H9 (cell line): ENCODE measurements at regions not wholly inside any gene's neighbourhood (a gene's known extent, or its start where the extent isn't known, plus 50 kb on each side); places are given as distances from the start of the nearest gene placed in this dataset.

ENCODE experiments used
- DNase-seq: peaks from one replicate; pipeline ENCODE4 v3.0.0-alpha.2; 2017
- H2AFZ ChIP-seq: one replicate; pipeline ENCODE4 v1.6.1; 2013; ENCODE audit warnings: mild to moderate bottlenecking, low read length, control low read depth, moderate library complexity
- H2AK5ac ChIP-seq: 2 replicates; pipeline ENCODE4 v1.6.1; 2013; ENCODE audit warnings: low read length, control low read depth, mixed read lengths; ENCODE audit not compliant: insufficient read length
- H2BK120ac ChIP-seq: one replicate; pipeline ENCODE4 v1.6.1; 2013; ENCODE audit warnings: low read depth, mild to moderate bottlenecking, low read length, control low read depth, inconsistent platforms; ENCODE audit not compliant: poor library complexity, severe bottlenecking
- H2BK12ac ChIP-seq: 2 replicates; pipeline ENCODE4 v1.6.1; 2013; ENCODE audit warnings: low read length, control low read depth, mixed read lengths, low read depth; ENCODE audit not compliant: insufficient read length
- H2BK15ac ChIP-seq: 2 replicates; pipeline ENCODE4 v1.6.1; 2013; ENCODE audit warnings: low read depth, low read length, control low read depth
- H2BK20ac ChIP-seq: one replicate; pipeline ENCODE4 v1.6.1; 2013; ENCODE audit warnings: low read depth, mild to moderate bottlenecking, low read length, control low read depth, inconsistent platforms; ENCODE audit not compliant: poor library complexity, severe bottlenecking
- H2BK5ac ChIP-seq: 2 replicates; pipeline ENCODE4 v1.6.1; 2013; ENCODE audit warnings: low read length, control low read depth, mixed read lengths; ENCODE audit not compliant: insufficient read length
- H3K14ac ChIP-seq: 2 replicates; pipeline ENCODE4 v1.6.1; 2013; ENCODE audit warnings: low read length, control low read depth; ENCODE audit not compliant: insufficient read depth
- H3K18ac ChIP-seq: 2 replicates; pipeline ENCODE4 v1.6.1; 2013; ENCODE audit warnings: low read depth, mild to moderate bottlenecking, mixed read lengths, low read length, control low read depth; ENCODE audit not compliant: insufficient read length
- H3K23ac ChIP-seq: 2 replicates; pipeline ENCODE4 v1.6.1; 2013; ENCODE audit warnings: low read length, control low read depth, mixed read lengths, low read depth; ENCODE audit not compliant: insufficient read length
- H3K23me2 ChIP-seq: 2 replicates; pipeline ENCODE4 v1.6.1; 2013; ENCODE audit warnings: low read depth, mild to moderate bottlenecking, mixed read lengths, low read length, control low read depth; ENCODE audit not compliant: insufficient read length, poor library complexity, severe bottlenecking
- H3K27ac ChIP-seq: 2 replicates; pipeline ENCODE4 v1.5.1; 2013; ENCODE audit warnings: low read length, control low read depth, mixed read lengths, low read depth; ENCODE audit not compliant: insufficient read length
- H3K27me3 ChIP-seq: 2 replicates; pipeline ENCODE4 v1.6.1; 2013; ENCODE audit warnings: low read length, control low read depth, inconsistent platforms; ENCODE audit not compliant: insufficient read depth
- H3K4ac ChIP-seq: 2 replicates; pipeline ENCODE4 v1.6.1; 2013; ENCODE audit warnings: low read depth, mild to moderate bottlenecking, control low read depth, inconsistent platforms, low read length, moderate library complexity
- H3K4me1 ChIP-seq: 2 replicates; pipeline ENCODE4 v1.6.1; 2013; ENCODE audit warnings: low read length, control low read depth, inconsistent platforms; ENCODE audit not compliant: insufficient read depth
- H3K4me2 ChIP-seq: 2 replicates; pipeline ENCODE4 v1.6.1; 2013; ENCODE audit warnings: low read length, control low read depth, mixed read lengths; ENCODE audit not compliant: insufficient read length, insufficient read depth
- H3K56ac ChIP-seq: 2 replicates; pipeline ENCODE4 v1.6.1; 2013; ENCODE audit warnings: low read depth, mild to moderate bottlenecking, mixed read lengths, low read length, control low read depth; ENCODE audit not compliant: insufficient read length
- H3K79me1 ChIP-seq: 2 replicates; pipeline ENCODE4 v1.6.1; 2013; ENCODE audit warnings: low read depth, mild to moderate bottlenecking, moderate library complexity, low read length, control low read depth, inconsistent platforms; ENCODE audit not compliant: insufficient read depth, poor library complexity, severe bottlenecking
- H3K79me2 ChIP-seq: 2 replicates; pipeline ENCODE4 v1.6.1; 2013; ENCODE audit warnings: low read length, control low read depth, inconsistent platforms; ENCODE audit not compliant: insufficient read depth
- H3K9ac ChIP-seq: 2 replicates; pipeline ENCODE4 v1.6.1; 2013; ENCODE audit warnings: low read length, control low read depth, mixed read lengths; ENCODE audit not compliant: insufficient read length; ENCODE audit errors: extremely low read depth
- H3K9me3 ChIP-seq: one replicate; pipeline ENCODE4 v1.6.1; 2013; ENCODE audit warnings: low read depth, low read length, inconsistent platforms; ENCODE audit not compliant: control insufficient read depth
- H3T11ph ChIP-seq: one replicate; pipeline ENCODE4 v1.6.1; 2013; ENCODE audit warnings: mild to moderate bottlenecking, low read length, control low read depth, inconsistent platforms
- H4K20me1 ChIP-seq: one replicate; pipeline ENCODE4 v1.6.1; 2013; ENCODE audit not compliant: control insufficient read depth, insufficient read length, insufficient read depth
- H4K5ac ChIP-seq: 2 replicates; pipeline ENCODE4 v1.6.1; 2013; ENCODE audit warnings: low read depth, mild to moderate bottlenecking, mixed read lengths, low read length, control low read depth; ENCODE audit not compliant: insufficient read length
- H4K8ac ChIP-seq: replicated peaks from 2 replicates; pipeline ENCODE4 v1.6.1; 2013; ENCODE audit warnings: low read length, control low read depth, mixed read lengths, low read depth; ENCODE audit not compliant: insufficient read length
- H4K91ac ChIP-seq: 2 replicates; pipeline ENCODE4 v1.6.1; 2013; ENCODE audit warnings: low read depth, mild to moderate bottlenecking, moderate library complexity, mixed read lengths, low read length, control low read depth; ENCODE audit not compliant: insufficient read length
- H3K27ac Mint-ChIP-seq, 3 experiments: 2 replicates in 2 of 3; 3 replicates in 1 of 3; pipeline ENCODE4 v1.8.0; 2020 to 2021; ENCODE audit warnings: mixed read lengths in 3 of 3, mild to moderate bottlenecking in 1 of 3, moderate library complexity in 1 of 3
- H3K27me3 Mint-ChIP-seq: 2 replicates; pipeline ENCODE4 v1.8.0; 2021; ENCODE audit warnings: low read depth, mild to moderate bottlenecking, moderate library complexity, mixed read lengths
- H3K36me3 Mint-ChIP-seq, 3 experiments: 2 replicates in 2 of 3; 3 replicates in 1 of 3; pipeline ENCODE4 v1.8.0; 2020 to 2021; ENCODE audit warnings: low read depth in 3 of 3, mixed read lengths in 3 of 3; ENCODE audit not compliant: insufficient read depth in 1 of 3
- H3K4me1 Mint-ChIP-seq, 2 experiments: 2 replicates each; pipeline ENCODE4 v1.8.0; 2020; ENCODE audit warnings: mixed read lengths in 2 of 2
- H3K4me3 Mint-ChIP-seq, 2 experiments: 2 replicates in 1 of 2; 3 replicates in 1 of 2; pipeline ENCODE4 v1.8.0; 2020 to 2021; ENCODE audit warnings: mild to moderate bottlenecking in 2 of 2, mixed read lengths in 2 of 2, moderate library complexity in 1 of 2
- H3K9me3 Mint-ChIP-seq, 2 experiments: 2 replicates in 1 of 2; 3 replicates in 1 of 2; pipeline ENCODE4 v1.8.0; 2020; ENCODE audit warnings: mild to moderate bottlenecking in 2 of 2, mixed read lengths in 2 of 2, moderate library complexity in 1 of 2
- WGBS: extraction: QIAGEN DNeasy Blood & Tissue Kit; methylation state at CpG from one replicate; pipeline ENCODE4 v1.1.7; 2013; ENCODE audit warnings: missing lambda C conversion rate, low lambda C conversion rate, mixed read lengths; ENCODE audit not compliant: insufficient read length; ENCODE audit errors: extremely low coverage; 5-methylcytosine and 5-hydroxymethylcytosine counted together
- TF ChIP-seq, protein P1 (sequence below): fragments of 200-600 bp; sonication (generic); conservative IDR thresholded peaks from 3 replicates; pipeline ENCODE4 v1.8.0; 2021; ENCODE audit warnings: antibody characterized with exemption, mild to moderate bottlenecking

DNA sequence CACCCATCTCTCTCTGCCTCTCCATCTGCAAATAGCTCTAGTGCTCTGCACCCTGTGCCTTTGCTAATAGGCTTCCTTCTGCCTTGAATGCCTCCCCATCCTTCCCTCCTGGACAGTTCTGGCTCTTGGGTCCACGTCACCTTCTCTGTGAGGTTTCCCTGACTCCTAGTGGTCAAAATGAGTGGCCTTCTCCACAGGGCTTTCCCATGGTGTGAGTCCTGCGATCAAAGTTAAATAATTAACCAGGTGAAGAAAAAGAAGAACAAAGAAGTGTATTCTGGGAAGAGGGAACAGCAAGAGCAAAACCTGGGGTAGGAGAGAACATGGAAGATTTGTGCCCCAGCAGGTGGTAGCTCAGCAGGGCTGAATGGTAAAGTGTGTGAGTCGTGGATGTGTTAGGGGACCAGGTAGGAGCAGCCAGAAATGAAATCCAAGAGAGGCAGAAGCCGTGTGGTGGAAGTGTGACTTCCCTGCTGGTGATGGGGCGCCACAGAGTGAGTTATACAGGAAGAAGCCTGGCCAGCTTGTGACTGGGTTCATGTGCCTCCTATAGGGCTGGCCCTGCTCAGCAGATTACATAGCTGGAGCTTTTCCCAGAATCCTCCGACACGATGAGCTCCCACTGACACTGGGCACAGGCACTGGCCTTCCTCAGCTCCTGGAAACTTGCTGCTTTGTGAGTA, 93.8 kb upstream of the LDAH start:
- Histone ChIP-seq H3K9ac (no peak overlapping the region), H2BK5ac (no peak overlapping the region), H3K27ac (no peak overlapping the region), H3K14ac (no peak overlapping the region), H3K27me3 (no peaks in the 10 kb centered on the region), H2BK15ac (no peak overlapping the region), H3K4ac (no peak overlapping the region), H3K23ac (no peak overlapping the region), H4K20me1 (no peaks in the 10 kb centered on the region), H2BK12ac (no peak overlapping the region), H3T11ph (no peak overlapping the region), H3K79me1 (no peaks in the 10 kb centered on the region), H3K18ac (no peak overlapping the region), H3K23me2 (no peaks in the 10 kb centered on the region), H3K4me2 (no peak overlapping the region), H4K5ac (no peak overlapping the region), H3K56ac (no peak overlapping the region), H2BK120ac (no peak overlapping the region), H4K91ac (no peak overlapping the region), H3K79me2 (no peaks in the 10 kb centered on the region), H2AFZ (no peak overlapping the region), H2BK20ac (no peak overlapping the region), H4K8ac (no peak overlapping the region), H2AK5ac (no peak overlapping the region), H3K9me3 (no peaks in the 10 kb centered on the region), H3K4me1 (no peaks in the 10 kb centered on the region)
- peaks cover 0 to 8% of the 10 kb centered on the region in 2 experiments; a peak in 2 of 4 replicates for H3K4me1 Mint-ChIP-seq
- no peaks in the 10 kb centered on the region; a peak in 1 of 7 replicates for H3K36me3 Mint-ChIP-seq
- H3K9me3 Mint-ChIP-seq = peaks cover 4 to 7% of the 10 kb centered on the region in 2 experiments; a peak in 4 of 5 replicates
- TF ChIP-seq, protein P1, sequence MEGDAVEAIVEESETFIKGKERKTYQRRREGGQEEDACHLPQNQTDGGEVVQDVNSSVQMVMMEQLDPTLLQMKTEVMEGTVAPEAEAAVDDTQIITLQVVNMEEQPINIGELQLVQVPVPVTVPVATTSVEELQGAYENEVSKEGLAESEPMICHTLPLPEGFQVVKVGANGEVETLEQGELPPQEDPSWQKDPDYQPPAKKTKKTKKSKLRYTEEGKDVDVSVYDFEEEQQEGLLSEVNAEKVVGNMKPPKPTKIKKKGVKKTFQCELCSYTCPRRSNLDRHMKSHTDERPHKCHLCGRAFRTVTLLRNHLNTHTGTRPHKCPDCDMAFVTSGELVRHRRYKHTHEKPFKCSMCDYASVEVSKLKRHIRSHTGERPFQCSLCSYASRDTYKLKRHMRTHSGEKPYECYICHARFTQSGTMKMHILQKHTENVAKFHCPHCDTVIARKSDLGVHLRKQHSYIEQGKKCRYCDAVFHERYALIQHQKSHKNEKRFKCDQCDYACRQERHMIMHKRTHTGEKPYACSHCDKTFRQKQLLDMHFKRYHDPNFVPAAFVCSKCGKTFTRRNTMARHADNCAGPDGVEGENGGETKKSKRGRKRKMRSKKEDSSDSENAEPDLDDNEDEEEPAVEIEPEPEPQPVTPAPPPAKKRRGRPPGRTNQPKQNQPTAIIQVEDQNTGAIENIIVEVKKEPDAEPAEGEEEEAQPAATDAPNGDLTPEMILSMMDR = peak; percentile 43; the same call in 1 of the 3 replicates
- peak; percentile 39 for DNase-seq
- H3K4me3 Mint-ChIP-seq = no peak overlapping the region
- no CpG with 5 or more reads among the region's 7 CpGs for whole genome bisulfite sequencing
- peak overlapping the region in 1 of 3 experiments; percentile 12; a peak in 2 of 7 replicates for H3K27ac Mint-ChIP-seq
- H3K27me3 Mint-ChIP-seq = peaks cover 8% of the 10 kb centered on the region
